ENCODE measurements at regions not wholly inside any gene's neighbourhood (a gene's known extent, or its start where the extent isn't known, plus 50 kb on each side); places are given as distances from the start of the nearest gene placed in this dataset.

- no peaks in the 10 kb centered on the region for H3K36me3 ChIP-seq (ENCODE audit: insufficient read depth, insufficient read length, low read length)
- H3K27me3 ChIP-seq (ENCODE audit: insufficient read depth, insufficient read length), result no peaks in the 10 kb centered on the region
- H3K9ac ChIP-seq (ENCODE audit: insufficient read length, low read depth), result no peak overlapping the region
- no peaks in the 10 kb centered on the region for H3K9me3 ChIP-seq (ENCODE audit: insufficient read depth, low read length)
- H3K4me3 ChIP-seq (ENCODE audit: insufficient read length, low read depth), result no peak overlapping the region
- TF ChIP-seq ZNF274 (IDR thresholded peaks at IDR 0.05; ENCODE audit: low read depth, low read length), result no peak
- no peak for TF ChIP-seq YY1 (IDR thresholded peaks at IDR 0.05; ENCODE audit: insufficient read depth, insufficient read length)
- TF ChIP-seq SUZ12 (IDR thresholded peaks at IDR 0.05; ENCODE audit: extremely low read depth, insufficient read depth, insufficient read length), result no peak
- no peak for DNase-seq (ENCODE audit: low read depth, low spot score)
- no peaks in the 10 kb centered on the region for H3K4me1 ChIP-seq (ENCODE audit: insufficient read depth, insufficient read length)
These were observed 240.7 kb downstream of the COX18 start for GRCh38 chr4:72828864-72829263.

- H3K9me3 ChIP-seq (ENCODE audit: insufficient read depth, low read length), result no peaks in the 10 kb centered on the region
- H3K9ac ChIP-seq (ENCODE audit: insufficient read length, low read depth), result no peak overlapping the region
- H3K36me3 ChIP-seq (ENCODE audit: insufficient read depth, insufficient read length, low read length), result no peaks in the 10 kb centered on the region
- no peaks in the 10 kb centered on the region for H3K4me1 ChIP-seq (ENCODE audit: insufficient read depth, insufficient read length)
- H3K4me3 ChIP-seq (ENCODE audit: insufficient read length, low read depth), result no peak overlapping the region
- TF ChIP-seq ZNF274 (IDR thresholded peaks at IDR 0.05; ENCODE audit: low read depth, low read length) (no peak), SUZ12 (IDR thresholded peaks at IDR 0.05; ENCODE audit: extremely low read depth, insufficient read depth, insufficient read length) (no peak), YY1 (IDR thresholded peaks at IDR 0.05; ENCODE audit: insufficient read depth, insufficient read length) (no peak)
- DNase-seq (ENCODE audit: low read depth, low spot score), result no peak
- H3K27me3 ChIP-seq (ENCODE audit: insufficient read depth, insufficient read length), result no peaks in the 10 kb centered on the region
These were observed 241.5 kb downstream of the COX18 start for GRCh38 chr4:72827968-72828367.

GRCh38 chr4:72820107-72820506, 249.4 kb downstream of the COX18 start:
- Histone ChIP-seq H3K9ac (ENCODE audit: insufficient read length, low read depth) (no peak overlapping the region), H3K27me3 (ENCODE audit: insufficient read depth, insufficient read length) (no peaks in the 10 kb centered on the region), H3K9me3 (ENCODE audit: insufficient read depth, low read length) (no peaks in the 10 kb centered on the region), H3K4me3 (ENCODE audit: insufficient read length, low read depth) (no peak overlapping the region), H3K36me3 (ENCODE audit: insufficient read depth, insufficient read length, low read length) (no peaks in the 10 kb centered on the region), H3K4me1 (ENCODE audit: insufficient read depth, insufficient read length) (no peaks in the 10 kb centered on the region)
- TF ChIP-seq SUZ12 (IDR thresholded peaks at IDR 0.05; ENCODE audit: extremely low read depth, insufficient read depth, insufficient read length) (no peak), ZNF274 (IDR thresholded peaks at IDR 0.05; ENCODE audit: low read depth, low read length) (no peak), YY1 (IDR thresholded peaks at IDR 0.05; ENCODE audit: insufficient read depth, insufficient read length) (no peak)
- DNase-seq (ENCODE audit: low read depth, low spot score), result no peak

DNA sequence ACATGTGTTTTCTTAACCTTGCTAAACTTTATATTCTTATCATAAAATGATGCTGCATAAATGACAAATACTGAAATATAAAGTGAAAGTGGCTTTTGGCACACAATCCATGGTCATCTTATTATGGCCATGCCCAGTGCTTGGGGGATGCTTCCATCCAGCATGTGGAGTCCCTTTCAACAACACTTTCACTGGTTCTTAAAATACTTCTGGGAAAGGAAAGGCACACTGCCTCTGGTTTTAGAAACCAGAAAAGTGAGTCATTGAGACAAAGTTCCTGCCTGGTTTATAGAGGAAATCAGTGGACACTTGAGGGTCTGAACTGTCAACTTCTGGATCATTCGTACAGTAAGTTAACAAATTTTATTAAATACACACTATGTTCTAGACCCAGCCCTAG, 248.0 kb upstream of the ADAMTS3 start:
- no peak for TF ChIP-seq YY1 (IDR thresholded peaks at IDR 0.05; ENCODE audit: insufficient read depth, insufficient read length)
- TF ChIP-seq ZNF274 (IDR thresholded peaks at IDR 0.05; ENCODE audit: low read depth, low read length), result no peak
- TF ChIP-seq SUZ12 (IDR thresholded peaks at IDR 0.05; ENCODE audit: extremely low read depth, insufficient read depth, insufficient read length), result no peak
- H3K27me3 ChIP-seq (ENCODE audit: insufficient read depth, insufficient read length), result no peaks in the 10 kb centered on the region
- no peaks in the 10 kb centered on the region for H3K9me3 ChIP-seq (ENCODE audit: insufficient read depth, low read length)
- H3K36me3 ChIP-seq (ENCODE audit: insufficient read depth, insufficient read length, low read length), result no peaks in the 10 kb centered on the region
- no peak overlapping the region for H3K9ac ChIP-seq (ENCODE audit: insufficient read length, low read depth)
- H3K4me1 ChIP-seq (ENCODE audit: insufficient read depth, insufficient read length), result no peaks in the 10 kb centered on the region
- no peak overlapping the region for H3K4me3 ChIP-seq (ENCODE audit: insufficient read length, low read depth)
- DNase-seq (ENCODE audit: low read depth, low spot score), result no peak

DNA sequence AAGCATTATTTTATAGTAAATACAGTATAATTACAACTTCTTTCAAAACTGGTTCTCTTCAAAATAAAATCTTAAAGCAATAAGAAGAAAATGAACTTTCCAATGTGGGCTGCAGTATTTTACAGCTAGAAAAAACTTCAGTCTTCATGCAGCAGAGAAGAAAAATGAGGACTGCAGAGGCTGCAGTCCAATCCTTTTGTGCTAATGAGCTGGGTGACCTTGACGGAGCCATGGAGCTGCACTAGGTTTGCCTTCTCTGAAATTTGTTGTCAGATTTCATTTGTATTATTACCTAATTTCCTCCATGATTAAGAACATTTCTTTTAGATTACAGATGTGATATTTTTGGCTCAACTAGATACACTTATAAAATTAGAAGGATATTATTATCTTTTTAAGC, 245.2 kb upstream of the ADAMTS3 start:
- TF ChIP-seq SUZ12 (IDR thresholded peaks at IDR 0.05; ENCODE audit: extremely low read depth, insufficient read depth, insufficient read length) (no peak), ZNF274 (IDR thresholded peaks at IDR 0.05; ENCODE audit: low read depth, low read length) (no peak), YY1 (IDR thresholded peaks at IDR 0.05; ENCODE audit: insufficient read depth, insufficient read length) (no peak)
- H3K27me3 ChIP-seq (ENCODE audit: insufficient read depth, insufficient read length), result no peaks in the 10 kb centered on the region

DNA sequence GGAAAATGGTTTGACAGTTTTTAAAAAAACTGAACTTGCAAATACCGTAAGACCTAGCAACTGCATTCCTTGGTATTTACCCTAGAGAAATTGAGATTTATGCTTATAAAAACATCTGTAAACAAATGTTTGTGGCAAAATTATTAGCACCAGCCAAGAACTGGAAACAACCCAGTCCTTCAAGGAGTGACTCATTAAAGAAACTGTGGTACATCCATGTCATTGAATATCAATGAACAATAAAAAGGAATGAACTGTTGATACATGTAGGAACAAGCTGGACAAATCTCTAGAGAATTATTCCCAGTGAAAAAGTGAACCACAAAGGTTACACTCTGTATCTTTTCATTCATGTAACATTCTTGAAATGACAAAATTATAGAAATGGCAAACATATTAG, 240.2 kb upstream of the ADAMTS3 start:
- no peaks in the 10 kb centered on the region for H3K4me1 ChIP-seq (ENCODE audit: insufficient read depth, insufficient read length)
- TF ChIP-seq YY1 (IDR thresholded peaks at IDR 0.05; ENCODE audit: insufficient read depth, insufficient read length) (no peak), SUZ12 (IDR thresholded peaks at IDR 0.05; ENCODE audit: extremely low read depth, insufficient read depth, insufficient read length) (no peak), ZNF274 (IDR thresholded peaks at IDR 0.05; ENCODE audit: low read depth, low read length) (no peak)
- H3K27me3 ChIP-seq (ENCODE audit: insufficient read depth, insufficient read length), result no peaks in the 10 kb centered on the region
- no peak for DNase-seq (ENCODE audit: low read depth, low spot score)
- no peak overlapping the region for H3K4me3 ChIP-seq (ENCODE audit: insufficient read length, low read depth)
- no peaks in the 10 kb centered on the region for H3K36me3 ChIP-seq (ENCODE audit: insufficient read depth, insufficient read length, low read length)
- H3K9me3 ChIP-seq (ENCODE audit: insufficient read depth, low read length), result no peaks in the 10 kb centered on the region
- H3K9ac ChIP-seq (ENCODE audit: insufficient read length, low read depth), result no peak overlapping the region

More for the DNA sequence above, 245.2 kb upstream of the ADAMTS3 start:
- no peak for DNase-seq (ENCODE audit: low read depth, low spot score)
- Histone ChIP-seq H3K4me1 (ENCODE audit: insufficient read depth, insufficient read length) (no peaks in the 10 kb centered on the region), H3K36me3 (ENCODE audit: insufficient read depth, insufficient read length, low read length) (no peaks in the 10 kb centered on the region), H3K4me3 (ENCODE audit: insufficient read length, low read depth) (no peak overlapping the region), H3K9ac (ENCODE audit: insufficient read length, low read depth) (no peak overlapping the region), H3K9me3 (ENCODE audit: insufficient read depth, low read length) (no peaks in the 10 kb centered on the region)

DNA sequence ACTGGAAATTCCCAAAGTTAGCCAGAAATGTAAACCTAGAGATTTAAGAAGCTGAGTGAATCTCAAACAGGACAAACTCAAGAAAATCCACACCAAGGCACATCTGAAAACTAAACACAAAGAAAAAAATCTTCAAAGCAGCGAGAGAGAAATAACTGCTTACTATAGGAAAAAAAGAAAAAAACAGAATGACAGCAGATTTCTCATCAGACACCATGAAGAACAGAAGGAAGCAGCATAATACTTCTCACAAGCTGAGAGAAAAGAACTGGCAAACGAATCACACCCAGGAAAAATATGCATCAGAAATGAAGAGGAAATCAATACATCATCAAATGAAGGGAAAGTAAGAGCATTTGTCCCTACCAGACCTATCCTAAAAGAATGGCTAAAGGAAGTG, 236.3 kb upstream of the ADAMTS3 start:
- DNase-seq (ENCODE audit: low read depth, low spot score), result no peak
- TF ChIP-seq YY1 (IDR thresholded peaks at IDR 0.05; ENCODE audit: insufficient read depth, insufficient read length) (no peak), SUZ12 (IDR thresholded peaks at IDR 0.05; ENCODE audit: extremely low read depth, insufficient read depth, insufficient read length) (no peak), ZNF274 (IDR thresholded peaks at IDR 0.05; ENCODE audit: low read depth, low read length) (no peak)
- H3K9me3 ChIP-seq (ENCODE audit: insufficient read depth, low read length), result no peaks in the 10 kb centered on the region
- no peaks in the 10 kb centered on the region for H3K36me3 ChIP-seq (ENCODE audit: insufficient read depth, insufficient read length, low read length)
- no peaks in the 10 kb centered on the region for H3K4me1 ChIP-seq (ENCODE audit: insufficient read depth, insufficient read length)
- H3K4me3 ChIP-seq (ENCODE audit: insufficient read length, low read depth), result no peak overlapping the region
- H3K27me3 ChIP-seq (ENCODE audit: insufficient read depth, insufficient read length), result no peaks in the 10 kb centered on the region
- no peak overlapping the region for H3K9ac ChIP-seq (ENCODE audit: insufficient read length, low read depth)
